Thoracic aorta (tissue), 2 donors: ENCODE measurements at regions not wholly inside any gene's neighbourhood (a gene's known extent, or its start where the extent isn't known, plus 50 kb on each side); places are given as distances from the start of the nearest gene placed in this dataset.
"Not testable (repeated sequence)": the region's sequence is repeated elsewhere in the genome, so short reads cannot be mapped to it uniquely, and the experiment has no call there.

Experiments used
- ATAC-seq: fragments of 150-250 bp; one replicate; pipeline ENCODE4 v1.8.0; 2017; ENCODE audit warnings: low read depth; ENCODE audit not compliant: insufficient number of reproducible peaks, low FRiP score
- DNase-seq: peaks from one replicate; pipeline ENCODE4 v3.0.0-alpha.2; 2020; ENCODE audit warnings: low spot score
- H3K27ac ChIP-seq, 2 donors: fragments of 200-600 bp; sonication (generic); 1 replicate in 1 of 2; 2 replicates in 1 of 2; pipeline ENCODE4 v1.5.1; 2016; ENCODE audit warnings: mild to moderate bottlenecking in 2 of 2, moderate library complexity in 2 of 2
- H3K27me3 ChIP-seq: fragments of 200-600 bp; sonication (generic); replicated peaks from 2 replicates; pipeline ENCODE4 v1.6.0; 2016; ENCODE audit warnings: mild to moderate bottlenecking; ENCODE audit not compliant: insufficient read depth
- H3K36me3 ChIP-seq: fragments of 200-600 bp; sonication (generic); one replicate; pipeline ENCODE4 v1.5.1; 2016
- H3K4me1 ChIP-seq, 2 donors: fragments of 200-600 bp; sonication (generic); 1 replicate in 1 of 2; 2 replicates in 1 of 2; pipeline versions ENCODE4 v1.5.1 to v1.6.0; 2016; ENCODE audit warnings: low read depth in 2 of 2, mild to moderate bottlenecking in 1 of 2; ENCODE audit not compliant: control insufficient read depth in 1 of 2
- H3K4me3 ChIP-seq: fragments of 200-600 bp; sonication (generic); 2 replicates; pipeline ENCODE4 v1.5.1; 2016; ENCODE audit warnings: mild to moderate bottlenecking
- H3K9me3 ChIP-seq: fragments of 200-600 bp; sonication (generic); 2 replicates; pipeline ENCODE4 v1.5.1; 2016
- TF ChIP-seq, protein P1 (sequence below): fragments of 200-600 bp; sonication (generic); IDR thresholded peaks from one replicate; pipeline ENCODE4 v1.5.1; 2019; ENCODE audit warnings: antibody characterized with exemption

DNA sequence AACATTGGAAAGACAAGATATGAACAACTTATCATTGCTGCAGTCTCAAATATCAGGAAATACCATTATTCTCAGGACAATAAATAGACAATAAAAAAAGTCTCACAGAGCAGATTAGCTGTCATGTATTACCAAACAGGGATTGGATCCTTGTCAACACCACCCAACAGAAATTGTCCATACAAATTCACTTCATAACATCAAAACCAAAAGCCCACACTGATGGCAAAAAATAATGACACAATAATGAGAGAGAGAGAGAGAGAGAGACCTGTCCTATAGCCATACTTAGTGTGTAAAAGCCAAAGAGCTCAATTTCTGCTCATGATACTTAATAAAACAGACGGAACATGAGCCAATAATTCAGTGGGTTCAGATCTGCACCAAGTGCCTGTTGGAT lies 96.5 kb downstream of the PPIAL4G start:
- TF ChIP-seq, protein P1, sequence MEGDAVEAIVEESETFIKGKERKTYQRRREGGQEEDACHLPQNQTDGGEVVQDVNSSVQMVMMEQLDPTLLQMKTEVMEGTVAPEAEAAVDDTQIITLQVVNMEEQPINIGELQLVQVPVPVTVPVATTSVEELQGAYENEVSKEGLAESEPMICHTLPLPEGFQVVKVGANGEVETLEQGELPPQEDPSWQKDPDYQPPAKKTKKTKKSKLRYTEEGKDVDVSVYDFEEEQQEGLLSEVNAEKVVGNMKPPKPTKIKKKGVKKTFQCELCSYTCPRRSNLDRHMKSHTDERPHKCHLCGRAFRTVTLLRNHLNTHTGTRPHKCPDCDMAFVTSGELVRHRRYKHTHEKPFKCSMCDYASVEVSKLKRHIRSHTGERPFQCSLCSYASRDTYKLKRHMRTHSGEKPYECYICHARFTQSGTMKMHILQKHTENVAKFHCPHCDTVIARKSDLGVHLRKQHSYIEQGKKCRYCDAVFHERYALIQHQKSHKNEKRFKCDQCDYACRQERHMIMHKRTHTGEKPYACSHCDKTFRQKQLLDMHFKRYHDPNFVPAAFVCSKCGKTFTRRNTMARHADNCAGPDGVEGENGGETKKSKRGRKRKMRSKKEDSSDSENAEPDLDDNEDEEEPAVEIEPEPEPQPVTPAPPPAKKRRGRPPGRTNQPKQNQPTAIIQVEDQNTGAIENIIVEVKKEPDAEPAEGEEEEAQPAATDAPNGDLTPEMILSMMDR = no peak
- peaks cover 0 to 5% of the 10 kb centered on the region in 2 donors for H3K4me1 ChIP-seq
- no peaks in the 10 kb centered on the region for H3K36me3 ChIP-seq
- no peak overlapping the region for H3K27ac ChIP-seq
- DNase-seq (no peak), ATAC-seq (no peak)
- H3K9me3 ChIP-seq = no peaks in the 10 kb centered on the region
- H3K27me3 ChIP-seq = no peaks in the 10 kb centered on the region
- H3K4me3 ChIP-seq = no peak overlapping the region

DNA sequence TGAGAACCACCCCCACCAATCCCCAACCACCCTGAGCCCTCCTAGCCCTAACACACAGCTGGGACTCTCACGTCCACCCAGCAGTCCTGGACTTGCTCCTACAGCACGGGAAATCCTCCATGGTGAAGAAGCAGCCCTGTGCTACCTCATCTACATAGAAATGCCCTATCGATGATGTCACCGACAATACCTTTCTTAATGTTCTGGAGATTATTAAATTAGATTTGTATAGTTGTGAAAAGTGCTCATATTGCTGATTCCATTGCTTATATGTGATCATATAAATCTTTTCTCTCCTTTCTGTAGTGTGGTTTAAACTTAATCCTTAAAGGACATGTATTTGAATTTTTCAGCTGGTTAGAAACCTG lies 97.1 kb downstream of the PPIAL4G start:
- H3K27me3 ChIP-seq = not testable (repeated sequence)

GRCh38 chr1:148385371-148386030 lies 97.6 kb downstream of the PPIAL4G start:
- Histone ChIP-seq H3K36me3 (no peaks in the 10 kb centered on the region), H3K27me3 (no peaks in the 10 kb centered on the region), H3K4me3 (no peak overlapping the region), H3K4me1 (peaks cover 0 to 5% of the 10 kb centered on the region in 2 donors), H3K27ac (no peak overlapping the region), H3K9me3 (no peaks in the 10 kb centered on the region)
- no peak for DNase-seq
- TF ChIP-seq, protein P1 = no peak
- no peak for ATAC-seq

More for the DNA sequence above, 97.1 kb downstream of the PPIAL4G start:
- not testable (repeated sequence) for H3K4me3 ChIP-seq, H3K9me3 ChIP-seq, H3K36me3 ChIP-seq, H3K4me1 ChIP-seq, DNase-seq, H3K27ac ChIP-seq, ATAC-seq

DNA sequence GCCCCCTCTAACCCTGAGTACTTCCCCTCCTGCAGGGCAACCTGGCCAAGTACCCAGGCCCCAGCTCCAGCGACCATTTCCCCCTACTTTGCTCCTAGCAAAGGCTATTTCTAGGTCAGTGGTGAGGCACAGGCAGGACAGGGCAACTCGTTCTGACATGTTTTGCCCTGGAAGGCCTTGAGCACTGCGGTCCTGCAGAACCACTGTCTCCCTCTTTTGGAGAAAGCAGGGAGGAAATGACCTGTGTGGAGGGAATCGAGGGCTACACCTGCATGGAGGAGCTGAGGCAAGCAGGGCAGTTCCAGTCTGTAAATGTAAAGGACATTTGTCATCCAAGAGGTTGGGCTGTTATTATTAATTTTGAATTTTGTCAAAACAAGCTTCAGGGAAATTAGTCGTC lies 99.1 kb downstream of the PPIAL4G start:
- TF ChIP-seq, protein P1 = no peak
- peaks cover 0 to 5% of the 10 kb centered on the region in 2 donors for H3K4me1 ChIP-seq
- ATAC-seq = no peak

DNA sequence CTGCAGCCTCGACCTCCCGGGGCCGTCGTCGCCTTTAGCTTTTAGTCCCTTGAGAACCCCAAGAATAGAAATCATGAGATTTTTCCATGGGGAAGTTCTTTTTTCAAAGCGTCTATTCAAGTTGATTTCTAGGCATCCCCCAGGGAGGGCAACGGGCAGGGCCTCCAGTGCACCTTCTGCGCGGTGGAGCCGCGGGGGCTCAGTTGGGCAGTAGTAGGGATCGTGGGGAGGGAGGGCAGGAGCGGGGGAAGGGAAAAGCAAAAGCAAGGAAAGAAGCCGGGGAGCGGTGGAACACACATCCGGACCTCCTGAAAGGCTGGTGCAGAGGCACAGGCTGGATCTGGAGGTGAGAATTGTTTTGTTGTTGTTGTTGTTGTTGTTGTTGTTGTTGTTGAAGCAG lies 103.4 kb downstream of the PPIAL4G start:
- no peak for DNase-seq
- H3K27ac ChIP-seq = no peak overlapping the region
- TF ChIP-seq, protein P1 = no peak
- no peaks in the 10 kb centered on the region for H3K9me3 ChIP-seq
- no peaks in the 10 kb centered on the region for H3K27me3 ChIP-seq
- ATAC-seq = no peak
- H3K4me1 ChIP-seq = no peaks in the 10 kb centered on the region
- no peak overlapping the region for H3K4me3 ChIP-seq
- no peaks in the 10 kb centered on the region for H3K36me3 ChIP-seq

More for the DNA sequence above, 99.1 kb downstream of the PPIAL4G start:
- Histone ChIP-seq H3K27ac (no peak overlapping the region), H3K27me3 (no peaks in the 10 kb centered on the region), H3K9me3 (no peaks in the 10 kb centered on the region), H3K4me3 (no peak overlapping the region), H3K36me3 (no peaks in the 10 kb centered on the region)
- no peak for DNase-seq

- ATAC-seq = no peak
- Histone ChIP-seq H3K27me3 (no peaks in the 10 kb centered on the region), H3K4me3 (peak overlapping the region; percentile 16), H3K36me3 (no peaks in the 10 kb centered on the region), H3K27ac (no peak overlapping the region), H3K9me3 (no peaks in the 10 kb centered on the region), H3K4me1 (no peaks in the 10 kb centered on the region)
- TF ChIP-seq, protein P1 = no peak
- DNase-seq = no peak
Measured at GRCh38 chr1:148379170-148379500, 104.0 kb downstream of the PPIAL4G start.

GRCh38 chr1:148377992-148378391 lies 105.1 kb downstream of the PPIAL4G start:
- not testable (repeated sequence) for DNase-seq, H3K4me1 ChIP-seq, ATAC-seq, H3K4me3 ChIP-seq, H3K9me3 ChIP-seq, H3K27ac ChIP-seq, H3K27me3 ChIP-seq, H3K36me3 ChIP-seq

GRCh38 chr1:148377045-148377444 lies 106.1 kb downstream of the PPIAL4G start:
- H3K36me3 ChIP-seq, H3K4me1 ChIP-seq, H3K27ac ChIP-seq, H3K4me3 ChIP-seq, DNase-seq, H3K9me3 ChIP-seq, ATAC-seq, H3K27me3 ChIP-seq: not testable (repeated sequence)
